Loucy (cell line): ENCODE measurements at regions not wholly inside any gene's neighbourhood (a gene's known extent, or its start where the extent isn't known, plus 50 kb on each side); places are given as distances from the start of the nearest gene placed in this dataset.

ENCODE experiments used
- CTCF ChIP-seq: fragments of 200-600 bp; sonication (generic); conservative IDR thresholded peaks from 2 replicates; pipeline ENCODE4 v1.5.1; 2014; ENCODE audit warnings: mild to moderate bottlenecking, antibody characterized with exemption, low read length
- EZH2phosphoT487 ChIP-seq: fragments of 200-600 bp; IDR thresholded peaks from 2 replicates; pipeline ENCODE4 v1.6.1; 2018; ENCODE audit warnings: antibody characterized with exemption, mild to moderate bottlenecking, moderate library complexity, borderline replicate concordance

- TF ChIP-seq CTCF (no peak), EZH2phosphoT487 (no peak)
Observed at GRCh38 chr6:106849676-106850332, 124.7 kb downstream of the CD24 start.
